IMR-90 (cell line): ENCODE measurements at regions not wholly inside any gene's neighbourhood (a gene's known extent, or its start where the extent isn't known, plus 50 kb on each side); places are given as distances from the start of the nearest gene placed in this dataset.

ENCODE experiments used
- ATAC-seq: fragments of 200-7000 bp; cut with Tn5 transposase; 2 replicates; pipeline ENCODE4 v1.9.1; 2020; ENCODE audit warnings: low read depth, mild to moderate bottlenecking, moderate library complexity
- BruUV-seq: library from RNA; stranded (reverse); fragments of 400-500 nt; replicated peaks from 2 replicates; lab custom pipeline; 2021; lab: Mats Ljungman, UMichigan
- CTCF ChIA-PET: fragments of 300-600 bp; formaldehyde crosslinking; extraction: SDS; loops from one replicate; lab custom pipeline; 2021; ENCODE audit warnings: antibody characterized with exemption; lab: Yijun Ruan, JAX
- POLR2A ChIA-PET: fragments of 300-600 bp; sonication (Branson Sonifier 250); formaldehyde crosslinking; loops from one replicate; lab custom pipeline; 2022; ENCODE audit warnings: antibody characterized with exemption; ENCODE audit not compliant: unreplicated experiment; lab: Charles Lee
- DNase-seq: peaks from one replicate; pipeline ENCODE4 v3.0.0; 2013
- H2AFZ ChIP-seq: replicated peaks from 2 replicates; pipeline ENCODE3; 2013; ENCODE audit warnings: low read length, mild to moderate bottlenecking; ENCODE audit not compliant: poor library complexity
- H2AK5ac ChIP-seq: 2 replicates; pipeline ENCODE4 v1.6.1; 2013; ENCODE audit warnings: low read depth, low read length, inconsistent platforms
- H2AK9ac ChIP-seq: replicated peaks from 2 replicates; pipeline ENCODE3; 2013; ENCODE audit warnings: mild to moderate bottlenecking, low read depth, low read length, moderate library complexity; ENCODE audit not compliant: poor library complexity
- H2BK120ac ChIP-seq: 2 replicates; pipeline ENCODE4 v1.6.1; 2013; ENCODE audit warnings: low read depth, low read length, inconsistent platforms
- H2BK15ac ChIP-seq: 3 replicates; pipeline ENCODE4 v1.6.1; 2013; ENCODE audit warnings: low read depth, low read length, inconsistent platforms
- H2BK20ac ChIP-seq: 2 replicates; pipeline ENCODE4 v1.6.1; 2013; ENCODE audit warnings: low read depth, mild to moderate bottlenecking, inconsistent platforms, low read length, moderate library complexity
- H2BK5ac ChIP-seq: 2 replicates; pipeline ENCODE4 v1.6.1; 2013; ENCODE audit warnings: mild to moderate bottlenecking, low read depth, low read length, inconsistent platforms; ENCODE audit not compliant: poor library complexity, severe bottlenecking
- H3K14ac ChIP-seq: replicated peaks from 2 replicates; pipeline ENCODE4 v1.6.1; 2013; ENCODE audit warnings: low read depth, low read length, inconsistent platforms
- H3K18ac ChIP-seq: 2 replicates; pipeline ENCODE4 v1.6.1; 2013; ENCODE audit warnings: low read depth, low read length, control low read depth
- H3K23ac ChIP-seq: 2 replicates; pipeline ENCODE4 v1.6.1; 2013; ENCODE audit warnings: low read depth, low read length, inconsistent platforms
- H3K27ac ChIP-seq: 2 replicates; pipeline ENCODE4 v1.5.1; 2013; ENCODE audit warnings: mild to moderate bottlenecking, control low read depth, low read length; ENCODE audit not compliant: insufficient read depth
- H3K27me3 ChIP-seq: 2 replicates; pipeline ENCODE4 v1.6.1; 2013; ENCODE audit warnings: low read length; ENCODE audit not compliant: control insufficient read depth, insufficient read depth
- H3K36me3 ChIP-seq: 2 replicates; pipeline ENCODE4 v1.6.1; 2013; ENCODE audit warnings: low read length, mixed read lengths; ENCODE audit not compliant: control insufficient read depth, insufficient read depth
- H3K4ac ChIP-seq: 2 replicates; pipeline ENCODE4 v1.6.1; 2013; ENCODE audit warnings: low read depth, low read length, inconsistent platforms
- H3K4me1 ChIP-seq: 2 replicates; pipeline ENCODE4 v1.6.1; 2013; ENCODE audit warnings: low read length, mixed read lengths; ENCODE audit not compliant: control insufficient read depth, insufficient read depth
- H3K4me2 ChIP-seq: 2 replicates; pipeline ENCODE4 v1.6.1; 2013; ENCODE audit warnings: low read depth, mild to moderate bottlenecking, control low read depth, low read length, moderate library complexity
- H3K4me3 ChIP-seq: 2 replicates; pipeline ENCODE4 v1.5.1; 2013; ENCODE audit warnings: low read depth, mild to moderate bottlenecking, control low read depth, low read length, moderate library complexity; ENCODE audit not compliant: insufficient read depth
- H3K56ac ChIP-seq: 2 replicates; pipeline ENCODE4 v1.6.1; 2013; ENCODE audit warnings: low read length, inconsistent platforms; ENCODE audit not compliant: insufficient read depth; ENCODE audit errors: extremely low read depth
- H3K79me1 ChIP-seq, 2 experiments: 2 replicates each; pipeline ENCODE4 v1.6.1; 2013; ENCODE audit warnings: low read length in 2 of 2, inconsistent platforms in 1 of 2, low read depth in 1 of 2
- H3K9ac ChIP-seq: 2 replicates; pipeline ENCODE4 v1.6.1; 2013; ENCODE audit warnings: low read depth, low read length, control low read depth
- H3K9me1 ChIP-seq: 2 replicates; pipeline ENCODE4 v1.6.1; 2013; ENCODE audit warnings: low read length, inconsistent platforms; ENCODE audit not compliant: insufficient read depth
- H3K9me3 ChIP-seq: 2 replicates; pipeline ENCODE4 v1.6.1; 2013; ENCODE audit warnings: low read length; ENCODE audit not compliant: control insufficient read depth, insufficient read depth
- H4K20me1 ChIP-seq: 2 replicates; pipeline ENCODE4 v1.6.1; 2013; ENCODE audit warnings: low read length, inconsistent platforms; ENCODE audit not compliant: insufficient read depth
- H4K5ac ChIP-seq: 2 replicates; pipeline ENCODE4 v1.6.1; 2013; ENCODE audit warnings: mild to moderate bottlenecking, low read depth, low read length, control low read depth
- H4K8ac ChIP-seq, 2 experiments: 2 replicates each; pipeline ENCODE4 v1.6.1; 2013; ENCODE audit warnings: low read depth in 2 of 2, low read length in 2 of 2, control low read depth in 1 of 2, inconsistent platforms in 1 of 2
- H4K91ac ChIP-seq: 2 replicates; pipeline ENCODE4 v1.6.1; 2013; ENCODE audit warnings: low read depth, low read length, inconsistent platforms; ENCODE audit not compliant: insufficient read depth
- BHLHE40 ChIP-seq: fragments of 150-350 bp; IDR thresholded peaks from 2 replicates; pipeline ENCODE4 v1.6.1; 2016; ENCODE audit warnings: mild to moderate bottlenecking, low read depth, low read length
- CEBPB ChIP-seq: IDR thresholded peaks from 2 replicates; pipeline ENCODE4 v1.6.1; 2012; ENCODE audit warnings: low read depth, low read length, improper control_type of control experiment
- CHD1 ChIP-seq: IDR thresholded peaks from 2 replicates; pipeline ENCODE4 v1.6.1; 2012; ENCODE audit warnings: low read depth, low read length, improper control_type of control experiment
- FOS ChIP-seq: fragments of 150-350 bp; IDR thresholded peaks from 2 replicates; pipeline ENCODE4 v1.6.1; 2016; ENCODE audit warnings: low read depth, low read length
- MAFK ChIP-seq: IDR thresholded peaks from 2 replicates; pipeline ENCODE4 v1.6.1; 2012; ENCODE audit warnings: low read depth, low read length, improper control_type of control experiment
- MAZ ChIP-seq: IDR thresholded peaks from 2 replicates; pipeline ENCODE4 v1.6.1; 2012; ENCODE audit warnings: low read depth, mild to moderate bottlenecking, low read length, improper control_type of control experiment, moderate library complexity, borderline replicate concordance
- MXI1 ChIP-seq: IDR thresholded peaks from 2 replicates; pipeline ENCODE4 v1.6.1; 2012; ENCODE audit warnings: low read depth, mild to moderate bottlenecking, low read length, moderate library complexity, borderline replicate concordance
- NFE2L2 ChIP-seq: fragments of 150-350 bp; IDR thresholded peaks from 2 replicates; pipeline ENCODE4 v1.6.1; 2016; ENCODE audit warnings: low read depth, mild to moderate bottlenecking, low read length
- POLR2A ChIP-seq: IDR thresholded peaks from 2 replicates; pipeline ENCODE4 v1.6.1; 2012; ENCODE audit warnings: mild to moderate bottlenecking, low read depth, low read length
- RAD21 ChIP-seq: IDR thresholded peaks from 2 replicates; pipeline ENCODE4 v1.6.1; 2012; ENCODE audit warnings: low read length, improper control_type of control experiment
- RCOR1 ChIP-seq: IDR thresholded peaks from 2 replicates; pipeline ENCODE4 v1.6.1; 2012; ENCODE audit warnings: mild to moderate bottlenecking, low read length, improper control_type of control experiment; ENCODE audit not compliant: insufficient replicate concordance
- RFX5 ChIP-seq: IDR thresholded peaks from 2 replicates; pipeline ENCODE4 v1.8.0; 2012; ENCODE audit warnings: low read depth, mild to moderate bottlenecking, low read length, moderate library complexity
- SMC3 ChIP-seq: fragments of 150-350 bp; IDR thresholded peaks from 2 replicates; pipeline ENCODE4 v1.6.1; 2016; ENCODE audit warnings: low read depth, mild to moderate bottlenecking, antibody characterized with exemption, low read length, moderate library complexity
- WGBS, 2 experiments: methylation state at CpG; one replicate each; pipeline versions ENCODE4 v1.1.5 to v1.1.7; 2013; ENCODE audit warnings: missing lambda C conversion rate in 2 of 2; ENCODE audit not compliant: insufficient read length in 1 of 2; ENCODE audit errors: extremely low coverage in 2 of 2; 5-methylcytosine and 5-hydroxymethylcytosine counted together
- dilution Hi-C: fragments of 300-500 bp; cut with HindIII; formaldehyde crosslinking; loops from one replicate; pipeline ENCODE4 v1.14.3; 2018; ENCODE audit warnings: low sequenced_read_pairs; ENCODE audit not compliant: unreplicated experiment
- in situ Hi-C: fragments of 300-500 bp; cut with MboI; formaldehyde crosslinking; loops from 3 replicates; pipeline ENCODE4 v1.14.3; 2019; ENCODE audit warnings: low sequenced_read_pairs, inconsistent platforms, mixed read lengths
- intact Hi-C: fragments of 100-400 bp; cut with micrococcal nuclease; formaldehyde crosslinking; loops from 2 replicates; pipeline ENCODE4 v1.10.0; 2022
- TF ChIP-seq, protein P1 (sequence below): fragments of 150-350 bp; IDR thresholded peaks from 2 replicates; pipeline ENCODE4 v1.6.1; 2016; ENCODE audit warnings: low read depth, mild to moderate bottlenecking, low read length, moderate library complexity, borderline replicate concordance
- TF ChIP-seq, protein P2 (sequence below): conservative IDR thresholded peaks from 2 replicates; pipeline ENCODE4 v1.5.1; 2012; ENCODE audit warnings: mild to moderate bottlenecking, low read depth, low read length, improper control_type of control experiment
- TF ChIP-seq, protein P3 (sequence below): fragments of 150-350 bp; IDR thresholded peaks from 2 replicates; pipeline ENCODE4 v1.6.1; 2017; ENCODE audit warnings: mild to moderate bottlenecking, antibody characterized with exemption, low read length, low read depth

DNA sequence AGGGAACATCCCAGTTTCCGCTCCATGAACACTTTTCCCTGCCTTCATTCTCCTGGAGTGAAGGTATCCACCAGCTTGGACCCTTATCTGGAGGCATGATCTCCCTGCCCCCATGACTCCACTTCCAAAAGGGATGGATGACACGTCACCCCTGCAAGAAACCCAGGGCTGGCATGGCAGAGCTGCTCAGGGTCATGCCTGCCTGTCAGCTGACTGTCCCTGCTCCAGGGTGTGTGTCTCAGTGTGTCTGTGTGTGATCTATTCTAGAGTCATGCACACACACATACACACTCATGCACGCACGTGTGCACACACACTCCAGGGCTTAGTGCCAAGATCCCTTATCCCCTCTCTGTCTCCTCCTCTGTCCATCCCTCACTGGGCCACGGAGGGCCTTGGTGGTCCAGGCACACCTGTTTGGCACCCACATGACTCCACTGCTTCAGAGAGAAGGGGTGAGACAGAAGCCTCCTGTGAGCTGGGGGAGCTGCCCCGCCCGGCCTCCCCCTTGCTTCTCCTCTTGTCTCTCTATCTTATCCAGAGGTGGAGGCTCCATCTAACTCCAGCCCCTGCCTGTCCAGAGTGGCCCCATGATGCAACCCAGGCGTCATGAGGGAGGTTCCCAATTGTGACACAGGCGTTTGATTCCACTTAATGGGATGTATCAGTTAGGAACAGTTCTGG lies 290.9 kb downstream of the CDC5L start:
- intact Hi-C loops (no loop called here), in situ Hi-C loops (no loop called here), dilution Hi-C loops (no loop called here)
- H3K9me3 ChIP-seq: no peaks in the 10 kb centered on the region
- H4K91ac ChIP-seq: no peak overlapping the region
- no peaks in the 10 kb centered on the region for H3K36me3 ChIP-seq
- H3K9me1 ChIP-seq: no peaks in the 10 kb centered on the region
- CTCF ChIA-PET: no interaction called here
- no peaks in the 10 kb centered on the region for H3K4me1 ChIP-seq
- no peak overlapping the region for H3K4me2 ChIP-seq
- no peak overlapping the region for H4K8ac ChIP-seq
- no peak overlapping the region for H2AK9ac ChIP-seq
- no peak overlapping the region for H4K5ac ChIP-seq
- no peak overlapping the region for H3K23ac ChIP-seq
- no peak overlapping the region for H2BK20ac ChIP-seq
- BruUV-seq: no TSS peak
- WGBS, 2 experiments: no CpG with 5 or more reads among the region's 9 CpGs
- H3K9ac ChIP-seq: no peak overlapping the region
- POLR2A ChIA-PET: no interaction called here
- H2BK5ac ChIP-seq: no peak overlapping the region
- no peak for ATAC-seq
- H3K56ac ChIP-seq: no peak overlapping the region
- H3K18ac ChIP-seq: no peak overlapping the region
- H2AFZ ChIP-seq: no peak overlapping the region
- no peak overlapping the region for H2BK120ac ChIP-seq
- H3K14ac ChIP-seq: no peak overlapping the region
- no peak overlapping the region for H2AK5ac ChIP-seq
- H2BK15ac ChIP-seq: no peak overlapping the region
- no peak overlapping the region for H3K4me3 ChIP-seq
- TF ChIP-seq SMC3 (no peak), MAZ (no peak), CEBPB (no peak), POLR2A (no peak), CHD1 (no peak), RFX5 (no peak), FOS (no peak), RCOR1 (no peak), MAFK (no peak), MXI1 (no peak), RAD21 (no peak), BHLHE40 (no peak), NFE2L2 (no peak)
- TF ChIP-seq, protein P1, sequence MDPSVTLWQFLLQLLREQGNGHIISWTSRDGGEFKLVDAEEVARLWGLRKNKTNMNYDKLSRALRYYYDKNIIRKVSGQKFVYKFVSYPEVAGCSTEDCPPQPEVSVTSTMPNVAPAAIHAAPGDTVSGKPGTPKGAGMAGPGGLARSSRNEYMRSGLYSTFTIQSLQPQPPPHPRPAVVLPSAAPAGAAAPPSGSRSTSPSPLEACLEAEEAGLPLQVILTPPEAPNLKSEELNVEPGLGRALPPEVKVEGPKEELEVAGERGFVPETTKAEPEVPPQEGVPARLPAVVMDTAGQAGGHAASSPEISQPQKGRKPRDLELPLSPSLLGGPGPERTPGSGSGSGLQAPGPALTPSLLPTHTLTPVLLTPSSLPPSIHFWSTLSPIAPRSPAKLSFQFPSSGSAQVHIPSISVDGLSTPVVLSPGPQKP: no peak
- TF ChIP-seq, protein P2, sequence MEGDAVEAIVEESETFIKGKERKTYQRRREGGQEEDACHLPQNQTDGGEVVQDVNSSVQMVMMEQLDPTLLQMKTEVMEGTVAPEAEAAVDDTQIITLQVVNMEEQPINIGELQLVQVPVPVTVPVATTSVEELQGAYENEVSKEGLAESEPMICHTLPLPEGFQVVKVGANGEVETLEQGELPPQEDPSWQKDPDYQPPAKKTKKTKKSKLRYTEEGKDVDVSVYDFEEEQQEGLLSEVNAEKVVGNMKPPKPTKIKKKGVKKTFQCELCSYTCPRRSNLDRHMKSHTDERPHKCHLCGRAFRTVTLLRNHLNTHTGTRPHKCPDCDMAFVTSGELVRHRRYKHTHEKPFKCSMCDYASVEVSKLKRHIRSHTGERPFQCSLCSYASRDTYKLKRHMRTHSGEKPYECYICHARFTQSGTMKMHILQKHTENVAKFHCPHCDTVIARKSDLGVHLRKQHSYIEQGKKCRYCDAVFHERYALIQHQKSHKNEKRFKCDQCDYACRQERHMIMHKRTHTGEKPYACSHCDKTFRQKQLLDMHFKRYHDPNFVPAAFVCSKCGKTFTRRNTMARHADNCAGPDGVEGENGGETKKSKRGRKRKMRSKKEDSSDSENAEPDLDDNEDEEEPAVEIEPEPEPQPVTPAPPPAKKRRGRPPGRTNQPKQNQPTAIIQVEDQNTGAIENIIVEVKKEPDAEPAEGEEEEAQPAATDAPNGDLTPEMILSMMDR: no peak
- TF ChIP-seq, protein P3, sequence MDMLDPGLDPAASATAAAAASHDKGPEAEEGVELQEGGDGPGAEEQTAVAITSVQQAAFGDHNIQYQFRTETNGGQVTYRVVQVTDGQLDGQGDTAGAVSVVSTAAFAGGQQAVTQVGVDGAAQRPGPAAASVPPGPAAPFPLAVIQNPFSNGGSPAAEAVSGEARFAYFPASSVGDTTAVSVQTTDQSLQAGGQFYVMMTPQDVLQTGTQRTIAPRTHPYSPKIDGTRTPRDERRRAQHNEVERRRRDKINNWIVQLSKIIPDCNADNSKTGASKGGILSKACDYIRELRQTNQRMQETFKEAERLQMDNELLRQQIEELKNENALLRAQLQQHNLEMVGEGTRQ: no peak
- H3K27me3 ChIP-seq: peaks cover 54% of the 10 kb centered on the region
- H3K27ac ChIP-seq: no peak overlapping the region
- no peaks in the 10 kb centered on the region for H4K20me1 ChIP-seq
- DNase-seq: no peak
- no peaks in the 10 kb centered on the region for H3K79me1 ChIP-seq
- H3K4ac ChIP-seq: no peak overlapping the region
